ENCODE measurements at regions not wholly inside any gene's neighbourhood (a gene's known extent, or its start where the extent isn't known, plus 50 kb on each side); places are given as distances from the start of the nearest gene placed in this dataset.

DNA sequence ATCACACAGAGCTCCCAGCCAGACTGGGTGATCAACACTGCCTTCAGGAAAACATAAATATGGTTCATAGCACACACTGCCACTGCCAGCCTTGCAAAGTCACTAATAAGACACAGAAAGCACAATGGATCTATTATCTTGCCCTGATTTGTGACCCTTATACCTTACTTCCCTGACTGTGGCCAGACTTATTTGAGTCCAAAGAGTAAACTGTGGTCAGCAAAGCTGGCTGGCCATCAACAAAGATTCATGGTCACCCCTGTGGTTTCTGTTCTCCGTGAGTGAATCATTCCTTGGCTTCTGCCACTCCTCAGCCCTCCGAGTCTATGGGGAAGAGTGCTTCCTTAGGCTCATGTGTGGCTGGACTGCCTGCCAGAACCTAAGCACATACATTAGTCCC lies 437.7 kb downstream of the RAP2B start:
- TF ChIP-seq, protein P1, sequence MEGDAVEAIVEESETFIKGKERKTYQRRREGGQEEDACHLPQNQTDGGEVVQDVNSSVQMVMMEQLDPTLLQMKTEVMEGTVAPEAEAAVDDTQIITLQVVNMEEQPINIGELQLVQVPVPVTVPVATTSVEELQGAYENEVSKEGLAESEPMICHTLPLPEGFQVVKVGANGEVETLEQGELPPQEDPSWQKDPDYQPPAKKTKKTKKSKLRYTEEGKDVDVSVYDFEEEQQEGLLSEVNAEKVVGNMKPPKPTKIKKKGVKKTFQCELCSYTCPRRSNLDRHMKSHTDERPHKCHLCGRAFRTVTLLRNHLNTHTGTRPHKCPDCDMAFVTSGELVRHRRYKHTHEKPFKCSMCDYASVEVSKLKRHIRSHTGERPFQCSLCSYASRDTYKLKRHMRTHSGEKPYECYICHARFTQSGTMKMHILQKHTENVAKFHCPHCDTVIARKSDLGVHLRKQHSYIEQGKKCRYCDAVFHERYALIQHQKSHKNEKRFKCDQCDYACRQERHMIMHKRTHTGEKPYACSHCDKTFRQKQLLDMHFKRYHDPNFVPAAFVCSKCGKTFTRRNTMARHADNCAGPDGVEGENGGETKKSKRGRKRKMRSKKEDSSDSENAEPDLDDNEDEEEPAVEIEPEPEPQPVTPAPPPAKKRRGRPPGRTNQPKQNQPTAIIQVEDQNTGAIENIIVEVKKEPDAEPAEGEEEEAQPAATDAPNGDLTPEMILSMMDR (IDR thresholded peaks at IDR 0.05), result no peak
- WGBS (ENCODE audit: insufficient coverage), result 0% methylated on average over 1 of the region's 2 CpGs
- H3K36me3 ChIP-seq (replicated peaks in 1 of 2; ENCODE audit: control insufficient read depth in 1 of 2, insufficient read depth in 2 of 2, low read length in 2 of 2), result no peaks in the 10 kb centered on the region
- no peaks in the 10 kb centered on the region for H3K27me3 Mint-ChIP-seq (ENCODE audit: low read depth in 3 of 3)
- H3K4me2 ChIP-seq (replicated peaks; ENCODE audit: extremely low read depth, low read length, poor library complexity, severe bottlenecking), result no peak overlapping the region
- no peaks in the 10 kb centered on the region for H3K27me3 ChIP-seq (ENCODE audit: control insufficient read depth in 2 of 2, insufficient read depth in 2 of 2, low read length in 2 of 2)
- no peak overlapping the region for H3K4me3 ChIP-seq (replicated peaks in 1 of 3; ENCODE audit: low read depth in 2 of 3, low read length in 3 of 3)
- H3K27ac ChIP-seq (ENCODE audit: low read depth in 1 of 2, low read length in 2 of 2), result no peak overlapping the region
- H3K27ac Mint-ChIP-seq, result no peak overlapping the region
- no peaks in the 10 kb centered on the region for H3K36me3 Mint-ChIP-seq
- H4K20me1 ChIP-seq (ENCODE audit: insufficient read depth, low read length), result no peaks in the 10 kb centered on the region
- peak overlapping the region in 1 of 2 donors; percentile 23 for H3K4me3 Mint-ChIP-seq
- no peak overlapping the region for H3K9ac ChIP-seq (ENCODE audit: insufficient read depth, low read length, poor library complexity, severe bottlenecking)
- no peaks in the 10 kb centered on the region for H3K79me2 ChIP-seq (ENCODE audit: insufficient read depth, low read length)
- peaks cover 22% of the 10 kb centered on the region for H3K4me1 Mint-ChIP-seq
- DNase-seq, result peak; percentile 9 to 33 (median 18)
- peaks cover 0 to 5% (median 0%) of the 10 kb centered on the region in 7 donors for H3K9me3 Mint-ChIP-seq
- no peak overlapping the region for H2AFZ ChIP-seq (ENCODE audit: insufficient read depth, low read depth, low read length, poor library complexity, severe bottlenecking)
- intact Hi-C loops (cut with micrococcal nuclease), result loop anchor here in 1 of 2 donors (10.0 kb wide), 1 partner anchor 555 kb away; no protein-coding TSS in a partner anchor
- H3K4me1 ChIP-seq (ENCODE audit: control insufficient read depth in 1 of 2, insufficient read depth in 2 of 2, low read length in 2 of 2), result peaks cover 16 to 17% of the 10 kb centered on the region in 2 donors
- H3K9me3 ChIP-seq (replicated peaks in 1 of 2; ENCODE audit: control insufficient read depth in 1 of 2, insufficient read depth in 1 of 2, low read length in 2 of 2), result no peaks in the 10 kb centered on the region

DNA sequence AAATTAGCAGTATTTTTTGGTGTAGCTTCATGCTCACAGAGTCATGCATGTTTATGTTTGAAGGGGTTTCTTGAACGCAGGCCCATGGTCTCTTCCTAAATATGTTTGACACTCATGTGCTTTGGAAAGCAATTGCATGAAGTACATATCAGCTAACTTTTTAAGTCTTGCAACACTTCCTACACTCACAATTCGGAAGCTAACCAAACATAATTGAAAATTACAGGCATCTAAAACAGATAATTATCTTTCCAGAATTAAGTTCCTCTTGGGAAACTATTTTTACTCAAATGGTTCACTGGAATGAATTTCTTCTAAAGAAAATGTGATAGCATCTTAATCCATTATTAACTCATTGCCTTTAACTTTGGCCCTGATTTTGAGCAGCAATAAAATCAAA lies 438.9 kb downstream of the RAP2B start:
- no peak for DNase-seq
- no peaks in the 10 kb centered on the region for H3K9me3 ChIP-seq (replicated peaks in 1 of 2; ENCODE audit: control insufficient read depth in 1 of 2, insufficient read depth in 1 of 2, low read length in 2 of 2)
- no peaks in the 10 kb centered on the region for H4K20me1 ChIP-seq (ENCODE audit: insufficient read depth, low read length)
- peaks cover 0 to 5% (median 0%) of the 10 kb centered on the region in 7 donors for H3K9me3 Mint-ChIP-seq
- no peak overlapping the region for H3K4me3 ChIP-seq (replicated peaks in 1 of 3; ENCODE audit: low read depth in 2 of 3, low read length in 3 of 3)
- TF ChIP-seq, protein P1 (IDR thresholded peaks at IDR 0.05), result no peak
- H3K4me1 Mint-ChIP-seq, result peaks cover 22% of the 10 kb centered on the region
- no peaks in the 10 kb centered on the region for H3K79me2 ChIP-seq (ENCODE audit: insufficient read depth, low read length)
- peaks cover 16 to 17% of the 10 kb centered on the region in 2 donors for H3K4me1 ChIP-seq (ENCODE audit: control insufficient read depth in 1 of 2, insufficient read depth in 2 of 2, low read length in 2 of 2)
- no peak overlapping the region for H3K27ac ChIP-seq (ENCODE audit: low read depth in 1 of 2, low read length in 2 of 2)
- H3K36me3 Mint-ChIP-seq, result no peaks in the 10 kb centered on the region
- H3K4me2 ChIP-seq (replicated peaks; ENCODE audit: extremely low read depth, low read length, poor library complexity, severe bottlenecking), result no peak overlapping the region
- intact Hi-C loops (cut with micrococcal nuclease), result no loop called here
- H2AFZ ChIP-seq (ENCODE audit: insufficient read depth, low read depth, low read length, poor library complexity, severe bottlenecking), result no peak overlapping the region
- no peaks in the 10 kb centered on the region for H3K27me3 Mint-ChIP-seq (ENCODE audit: low read depth in 3 of 3)
- no peak overlapping the region for H3K27ac Mint-ChIP-seq
- no peaks in the 10 kb centered on the region for H3K27me3 ChIP-seq (ENCODE audit: control insufficient read depth in 2 of 2, insufficient read depth in 2 of 2, low read length in 2 of 2)
- no peak overlapping the region for H3K4me3 Mint-ChIP-seq
- no peaks in the 10 kb centered on the region for H3K36me3 ChIP-seq (replicated peaks in 1 of 2; ENCODE audit: control insufficient read depth in 1 of 2, insufficient read depth in 2 of 2, low read length in 2 of 2)
- H3K9ac ChIP-seq (ENCODE audit: insufficient read depth, low read length, poor library complexity, severe bottlenecking), result no peak overlapping the region
- no CpG with 5 or more reads among the region's 2 CpGs for WGBS (ENCODE audit: insufficient coverage)

Measured in CD14-positive monocyte (primary cell).